K562 (cell line): ENCODE measurements at regions not wholly inside any gene's neighbourhood (a gene's known extent, or its start where the extent isn't known, plus 50 kb on each side); places are given as distances from the start of the nearest gene placed in this dataset.

Source experiments
- ATAC-seq: fragments of 200-7000 bp; cut with Tn5 transposase; 3 replicates; pipeline ENCODE4 v1.9.1; 2020; ENCODE audit warnings: moderate library complexity
- BruUV-seq: library from RNA; stranded (reverse); fragments of 400-500 nt; replicated peaks from 2 replicates; lab custom pipeline; 2021; lab: Mats Ljungman, UMichigan
- CTCF ChIA-PET: fragments of 300-600 bp; formaldehyde crosslinking; extraction: SDS; loops from one replicate; lab custom pipeline; 2021; ENCODE audit warnings: low intra/inter-chr PET ratio; lab: Yijun Ruan, JAX
- POLR2A ChIA-PET: fragments of 300-600, 350-650 bp; sonication (Branson Sonifier 250); formaldehyde crosslinking; extraction: SDS; loops from one replicate; lab custom pipeline; 2021; ENCODE audit warnings: antibody characterized with exemption, inconsistent platforms; lab: Yijun Ruan, JAX
- DNase-seq, 4 experiments: peaks; one replicate each; pipeline versions ENCODE4 v3.0.0 to v3.0.0-alpha.2; 2011 to 2018; ENCODE audit warnings: low spot score in 3 of 4, mixed read lengths in 3 of 4; ENCODE audit errors: extremely low read depth in 1 of 4
- FAIRE-seq: peaks from 2 replicates; lab custom pipeline; 2011; peaks lifted over from hg19 to GRCh38; lab: Jason Lieb, UNC
- H2AFZ ChIP-seq: 2 replicates; pipeline ENCODE4 v1.6.0; 2011; ENCODE audit warnings: low read depth, low read length, control low read depth, inconsistent platforms
- H3K27ac ChIP-seq: fragments of 200-600 bp; 3 replicates; pipeline ENCODE4 v1.8.0; 2011; ENCODE audit warnings: low read depth, mild to moderate bottlenecking, control low read depth, inconsistent platforms, low read length, moderate library complexity, mixed read lengths; ENCODE audit errors: extremely low read depth
- H3K27me3 ChIP-seq, 2 experiments: fragments of 300-600 bp in 1 of 2; 2 replicates in 1 of 2; 3 replicates in 1 of 2; pipeline versions ENCODE4 v1.6.0 to v1.8.0; 2011; ENCODE audit warnings: inconsistent platforms in 2 of 2, low read length in 2 of 2, mild to moderate bottlenecking in 1 of 2, mixed read lengths in 1 of 2, moderate library complexity in 1 of 2; ENCODE audit not compliant: control insufficient read depth in 2 of 2, insufficient read depth in 2 of 2
- H3K36me3 ChIP-seq: fragments of 300-600 bp; 3 replicates; pipeline ENCODE4 v1.8.0; 2011; ENCODE audit warnings: mild to moderate bottlenecking, low read length, inconsistent platforms; ENCODE audit not compliant: control insufficient read depth, insufficient read depth
- H3K4me1 ChIP-seq, 2 experiments: fragments of 200-600 bp in 1 of 2; replicated peaks in 1 of 2; 2 replicates in 1 of 2; 3 replicates in 1 of 2; pipeline versions ENCODE4 v1.5.1 to v1.8.0; 2011; ENCODE audit warnings: inconsistent platforms in 2 of 2, low read length in 2 of 2, mild to moderate bottlenecking in 1 of 2, mixed read lengths in 1 of 2, moderate library complexity in 1 of 2; ENCODE audit not compliant: control insufficient read depth in 2 of 2, insufficient read depth in 2 of 2
- H3K4me2 ChIP-seq: 2 replicates; pipeline ENCODE4 v1.6.1; 2011; ENCODE audit warnings: low read length, control low read depth, inconsistent platforms, mixed read lengths; ENCODE audit not compliant: insufficient read depth
- H3K4me3 ChIP-seq: fragments of 200-600 bp; sonication (generic), shearing (Covaris generic); 2 replicates; pipeline ENCODE4 v1.5.1; 2016; ENCODE audit warnings: control low read depth, inconsistent platforms
- H3K79me2 ChIP-seq: fragments of 200-600 bp; 3 replicates; pipeline ENCODE4 v1.8.0; 2011; ENCODE audit warnings: low read length, inconsistent platforms; ENCODE audit not compliant: control insufficient read depth, insufficient read depth
- H3K9ac ChIP-seq, 2 experiments: 2 replicates each; pipeline versions ENCODE4 v1.6.0 to v1.6.1; 2011; ENCODE audit warnings: low read depth in 2 of 2, low read length in 2 of 2, control low read depth in 1 of 2, inconsistent platforms in 1 of 2, mild to moderate bottlenecking in 1 of 2, mixed read lengths in 1 of 2; ENCODE audit not compliant: insufficient read depth in 1 of 2
- H3K9me1 ChIP-seq: one replicate; pipeline ENCODE4 v1.6.0; 2011; ENCODE audit warnings: inconsistent platforms, mild to moderate bottlenecking, low read length, moderate library complexity; ENCODE audit not compliant: control insufficient read depth, insufficient read depth
- H3K9me3 ChIP-seq: replicated peaks from 2 replicates; pipeline ENCODE4 v1.5.1; 2011; ENCODE audit warnings: low read depth, low read length, inconsistent platforms; ENCODE audit not compliant: control insufficient read depth, insufficient read depth
- H4K20me1 ChIP-seq: replicated peaks from 2 replicates; pipeline ENCODE4 v1.6.1; 2011; ENCODE audit warnings: low read length, inconsistent platforms, mixed read lengths; ENCODE audit not compliant: control insufficient read depth, insufficient read depth
- CAMTA2 ChIP-seq: fragments of 250-450 bp; sonication (Bioruptor Pico); conservative IDR thresholded peaks from 2 replicates; pipeline ENCODE4 v1.5.1; 2022
- DMBX1 ChIP-seq: fragments of 250-450 bp; sonication (Bioruptor Pico); IDR thresholded peaks from 2 replicates; pipeline ENCODE4 v1.8.0; 2022; ENCODE audit warnings: inconsistent platforms, mild to moderate bottlenecking, moderate library complexity, borderline replicate concordance
- HDAC6 ChIP-seq: IDR thresholded peaks from 2 replicates; pipeline ENCODE4 v1.6.1; 2012; ENCODE audit warnings: low read depth, mild to moderate bottlenecking, control low read depth, inconsistent platforms, low read length, moderate library complexity
- NFXL1 ChIP-seq: fragments of 450-650 bp; formaldehyde crosslinking; IDR thresholded peaks from 2 replicates; pipeline ENCODE4 v1.4.0; 2021; ENCODE audit warnings: mild to moderate bottlenecking
- NR2F6 ChIP-seq: fragments of 450-650 bp; formaldehyde crosslinking; IDR thresholded peaks from 2 replicates; pipeline ENCODE4 v1.4.0; 2020; ENCODE audit warnings: mild to moderate bottlenecking
- PHB2 ChIP-seq: fragments of 450-650 bp; IDR thresholded peaks from 2 replicates; pipeline ENCODE4 v1.6.1; 2017; ENCODE audit warnings: low read depth
- PRMT5 ChIP-seq: sonication (generic); formaldehyde crosslinking; IDR thresholded peaks from 2 replicates; pipeline ENCODE4 v1.5.0; 2020; ENCODE audit warnings: missing genetic modification reagents
- TAF1 ChIP-seq: IDR thresholded peaks from 2 replicates; pipeline ENCODE4 v1.6.1; 2011; ENCODE audit warnings: mild to moderate bottlenecking, low read length, moderate library complexity; ENCODE audit not compliant: insufficient read depth, control insufficient read depth, severe bottlenecking; ENCODE audit errors: extremely low read depth
- ZBED1 ChIP-seq: IDR thresholded peaks from 2 replicates; pipeline ENCODE4 v1.6.1; 2014
- ZBTB17 ChIP-seq: fragments of 450-650 bp; formaldehyde crosslinking; IDR thresholded peaks from 2 replicates; pipeline ENCODE4 v1.4.0; 2020; ENCODE audit warnings: mild to moderate bottlenecking
- ZNF124 ChIP-seq: sonication (generic); formaldehyde crosslinking; IDR thresholded peaks from 2 replicates; pipeline ENCODE4 v1.8.1; 2022; ENCODE audit warnings: missing genetic modification reagents
- ZNF140 ChIP-seq: fragments of 250-450 bp; sonication (Bioruptor Pico); IDR thresholded peaks from 2 replicates; pipeline ENCODE4 v1.8.0; 2021; ENCODE audit warnings: moderate library complexity, mild to moderate bottlenecking, inconsistent platforms
- ZNF318 ChIP-seq, 2 experiments: fragments of 450-650 bp; IDR thresholded peaks; 2 replicates each; pipeline ENCODE4 v1.6.1; 2016; ENCODE audit warnings: mild to moderate bottlenecking in 2 of 2, borderline replicate concordance in 1 of 2, low read depth in 1 of 2, moderate library complexity in 1 of 2
- ZNF589 ChIP-seq: fragments of 200-800 bp; sonication (Bioruptor generic); IDR thresholded peaks from 2 replicates; pipeline ENCODE4 v1.6.1; 2016; ENCODE audit warnings: low read depth, missing genetic modification characterization, missing compliant biosample characterization
- ZNF696 ChIP-seq: fragments of 250-450 bp; sonication (Bioruptor Pico); conservative IDR thresholded peaks from 2 replicates; pipeline ENCODE4 v1.4.0; 2020; ENCODE audit warnings: mild to moderate bottlenecking, moderate library complexity
- WGBS: fragments of 100-300 bp; shearing (Covaris generic); methylation state at CpG from one replicate; pipeline ENCODE4 v1.1.6; 2016; ENCODE audit warnings: low coverage, mixed read lengths; ENCODE audit not compliant: insufficient coverage; ENCODE audit errors: missing lambda C conversion rate; 5-methylcytosine and 5-hydroxymethylcytosine counted together
- in situ Hi-C: fragments of 300-500 bp; cut with MboI; formaldehyde crosslinking; loops from 4 replicates; pipeline ENCODE4 v1.15.0; 2018; ENCODE audit warnings: inconsistent platforms, mixed read lengths
- intact Hi-C: fragments of 100-400 bp; cut with micrococcal nuclease; formaldehyde crosslinking; loops from 2 replicates; pipeline ENCODE4 v1.14.2; 2022

GRCh38 chr7:46619723-46620310 lies 698.7 kb upstream of the IGFBP3 start (continued):
- no peak for TF ChIP-seq NFXL1 (CRISPR knock-in tag)
- no peak for TF ChIP-seq NR2F6 (CRISPR knock-in tag)
- TF ChIP-seq PHB2: no peak

- H3K27me3 ChIP-seq: no peaks in the 10 kb centered on the region
- no TSS peak for BruUV-seq
- CTCF ChIA-PET: no interaction called here
- no peak for FAIRE-seq
- H4K20me1 ChIP-seq: no peaks in the 10 kb centered on the region
- H3K36me3 ChIP-seq: no peaks in the 10 kb centered on the region
- no peak overlapping the region for H3K4me2 ChIP-seq
- no peaks in the 10 kb centered on the region for H3K9me3 ChIP-seq
- H3K27ac ChIP-seq: no peak overlapping the region
- POLR2A ChIA-PET: interaction anchor here (0.8 kb wide), 1 partner anchor 227 kb away, joined by 3 read pairs; no protein-coding TSS in a partner anchor
- in situ Hi-C loops: no loop called here
- ATAC-seq: no peak
- no peaks in the 10 kb centered on the region for H3K4me1 ChIP-seq
- no peak overlapping the region for H3K4me3 ChIP-seq
- no peak for DNase-seq
- H3K9ac ChIP-seq: no peak overlapping the region
- H3K9me1 ChIP-seq: no peaks in the 10 kb centered on the region
- intact Hi-C loops: no loop called here
- WGBS: 0% methylated on average over 1 of the region's 1 CpG
- H3K79me2 ChIP-seq: no peaks in the 10 kb centered on the region
- no peak overlapping the region for H2AFZ ChIP-seq
- TF ChIP-seq DMBX1 (no peak), ZNF124 (CRISPR knock-in tag) (no peak), ZNF318 (IDR thresholded peaks at IDR 0.05; ENCODE audit: borderline replicate concordance in 1 of 2, low read depth in 1 of 2) (no peak), ZNF696 (no peak), ZBED1 (no peak), ZNF140 (CRISPR knock-in tag) (no peak), PRMT5 (CRISPR knock-in tag) (no peak), ZNF589 (CRISPR knock-in tag) (no peak), CAMTA2 (CRISPR knock-in tag) (no peak), HDAC6 (no peak), TAF1 (no peak), ZBTB17 (CRISPR knock-in tag) (no peak)
These were observed 695.6 kb upstream of the IGFBP3 start for GRCh38 chr7:46616636-46617035.
